H9 (cell line): ENCODE measurements at regions not wholly inside any gene's neighbourhood (a gene's known extent, or its start where the extent isn't known, plus 50 kb on each side); places are given as distances from the start of the nearest gene placed in this dataset.

Source experiments
- DNase-seq: peaks from one replicate; pipeline ENCODE4 v3.0.0-alpha.2; 2017
- H2AFZ ChIP-seq: one replicate; pipeline ENCODE4 v1.6.1; 2013; ENCODE audit warnings: mild to moderate bottlenecking, low read length, control low read depth, moderate library complexity
- H2AK5ac ChIP-seq: 2 replicates; pipeline ENCODE4 v1.6.1; 2013; ENCODE audit warnings: low read length, control low read depth, mixed read lengths; ENCODE audit not compliant: insufficient read length
- H2BK120ac ChIP-seq: one replicate; pipeline ENCODE4 v1.6.1; 2013; ENCODE audit warnings: low read depth, mild to moderate bottlenecking, low read length, control low read depth, inconsistent platforms; ENCODE audit not compliant: poor library complexity, severe bottlenecking
- H2BK12ac ChIP-seq: 2 replicates; pipeline ENCODE4 v1.6.1; 2013; ENCODE audit warnings: low read length, control low read depth, mixed read lengths, low read depth; ENCODE audit not compliant: insufficient read length
- H2BK15ac ChIP-seq: 2 replicates; pipeline ENCODE4 v1.6.1; 2013; ENCODE audit warnings: low read depth, low read length, control low read depth
- H2BK20ac ChIP-seq: one replicate; pipeline ENCODE4 v1.6.1; 2013; ENCODE audit warnings: low read depth, mild to moderate bottlenecking, low read length, control low read depth, inconsistent platforms; ENCODE audit not compliant: poor library complexity, severe bottlenecking
- H2BK5ac ChIP-seq: 2 replicates; pipeline ENCODE4 v1.6.1; 2013; ENCODE audit warnings: low read length, control low read depth, mixed read lengths; ENCODE audit not compliant: insufficient read length
- H3K14ac ChIP-seq: 2 replicates; pipeline ENCODE4 v1.6.1; 2013; ENCODE audit warnings: low read length, control low read depth; ENCODE audit not compliant: insufficient read depth
- H3K18ac ChIP-seq: 2 replicates; pipeline ENCODE4 v1.6.1; 2013; ENCODE audit warnings: low read depth, mild to moderate bottlenecking, mixed read lengths, low read length, control low read depth; ENCODE audit not compliant: insufficient read length
- H3K23ac ChIP-seq: 2 replicates; pipeline ENCODE4 v1.6.1; 2013; ENCODE audit warnings: low read length, control low read depth, mixed read lengths, low read depth; ENCODE audit not compliant: insufficient read length
- H3K23me2 ChIP-seq: 2 replicates; pipeline ENCODE4 v1.6.1; 2013; ENCODE audit warnings: low read depth, mild to moderate bottlenecking, mixed read lengths, low read length, control low read depth; ENCODE audit not compliant: insufficient read length, poor library complexity, severe bottlenecking
- H3K27ac ChIP-seq: 2 replicates; pipeline ENCODE4 v1.5.1; 2013; ENCODE audit warnings: low read length, control low read depth, mixed read lengths, low read depth; ENCODE audit not compliant: insufficient read length
- H3K27me3 ChIP-seq: 2 replicates; pipeline ENCODE4 v1.6.1; 2013; ENCODE audit warnings: low read length, control low read depth, inconsistent platforms; ENCODE audit not compliant: insufficient read depth
- H3K4ac ChIP-seq: 2 replicates; pipeline ENCODE4 v1.6.1; 2013; ENCODE audit warnings: low read depth, mild to moderate bottlenecking, control low read depth, inconsistent platforms, low read length, moderate library complexity
- H3K4me1 ChIP-seq: 2 replicates; pipeline ENCODE4 v1.6.1; 2013; ENCODE audit warnings: low read length, control low read depth, inconsistent platforms; ENCODE audit not compliant: insufficient read depth
- H3K4me2 ChIP-seq: 2 replicates; pipeline ENCODE4 v1.6.1; 2013; ENCODE audit warnings: low read length, control low read depth, mixed read lengths; ENCODE audit not compliant: insufficient read length, insufficient read depth
- H3K56ac ChIP-seq: 2 replicates; pipeline ENCODE4 v1.6.1; 2013; ENCODE audit warnings: low read depth, mild to moderate bottlenecking, mixed read lengths, low read length, control low read depth; ENCODE audit not compliant: insufficient read length
- H3K79me1 ChIP-seq: 2 replicates; pipeline ENCODE4 v1.6.1; 2013; ENCODE audit warnings: low read depth, mild to moderate bottlenecking, moderate library complexity, low read length, control low read depth, inconsistent platforms; ENCODE audit not compliant: insufficient read depth, poor library complexity, severe bottlenecking
- H3K79me2 ChIP-seq: 2 replicates; pipeline ENCODE4 v1.6.1; 2013; ENCODE audit warnings: low read length, control low read depth, inconsistent platforms; ENCODE audit not compliant: insufficient read depth
- H3K9ac ChIP-seq: 2 replicates; pipeline ENCODE4 v1.6.1; 2013; ENCODE audit warnings: low read length, control low read depth, mixed read lengths; ENCODE audit not compliant: insufficient read length; ENCODE audit errors: extremely low read depth
- H3K9me3 ChIP-seq: one replicate; pipeline ENCODE4 v1.6.1; 2013; ENCODE audit warnings: low read depth, low read length, inconsistent platforms; ENCODE audit not compliant: control insufficient read depth
- H3T11ph ChIP-seq: one replicate; pipeline ENCODE4 v1.6.1; 2013; ENCODE audit warnings: mild to moderate bottlenecking, low read length, control low read depth, inconsistent platforms
- H4K20me1 ChIP-seq: one replicate; pipeline ENCODE4 v1.6.1; 2013; ENCODE audit not compliant: control insufficient read depth, insufficient read length, insufficient read depth
- H4K5ac ChIP-seq: 2 replicates; pipeline ENCODE4 v1.6.1; 2013; ENCODE audit warnings: low read depth, mild to moderate bottlenecking, mixed read lengths, low read length, control low read depth; ENCODE audit not compliant: insufficient read length
- H4K8ac ChIP-seq: replicated peaks from 2 replicates; pipeline ENCODE4 v1.6.1; 2013; ENCODE audit warnings: low read length, control low read depth, mixed read lengths, low read depth; ENCODE audit not compliant: insufficient read length
- H4K91ac ChIP-seq: 2 replicates; pipeline ENCODE4 v1.6.1; 2013; ENCODE audit warnings: low read depth, mild to moderate bottlenecking, moderate library complexity, mixed read lengths, low read length, control low read depth; ENCODE audit not compliant: insufficient read length
- H3K27ac Mint-ChIP-seq, 3 experiments: 2 replicates in 2 of 3; 3 replicates in 1 of 3; pipeline ENCODE4 v1.8.0; 2020 to 2021; ENCODE audit warnings: mixed read lengths in 3 of 3, mild to moderate bottlenecking in 1 of 3, moderate library complexity in 1 of 3
- H3K27me3 Mint-ChIP-seq: 2 replicates; pipeline ENCODE4 v1.8.0; 2021; ENCODE audit warnings: low read depth, mild to moderate bottlenecking, moderate library complexity, mixed read lengths
- H3K36me3 Mint-ChIP-seq, 3 experiments: 2 replicates in 2 of 3; 3 replicates in 1 of 3; pipeline ENCODE4 v1.8.0; 2020 to 2021; ENCODE audit warnings: low read depth in 3 of 3, mixed read lengths in 3 of 3; ENCODE audit not compliant: insufficient read depth in 1 of 3
- H3K4me1 Mint-ChIP-seq, 2 experiments: 2 replicates each; pipeline ENCODE4 v1.8.0; 2020; ENCODE audit warnings: mixed read lengths in 2 of 2
- H3K4me3 Mint-ChIP-seq, 2 experiments: 2 replicates in 1 of 2; 3 replicates in 1 of 2; pipeline ENCODE4 v1.8.0; 2020 to 2021; ENCODE audit warnings: mild to moderate bottlenecking in 2 of 2, mixed read lengths in 2 of 2, moderate library complexity in 1 of 2
- H3K9me3 Mint-ChIP-seq, 2 experiments: 2 replicates in 1 of 2; 3 replicates in 1 of 2; pipeline ENCODE4 v1.8.0; 2020; ENCODE audit warnings: mild to moderate bottlenecking in 2 of 2, mixed read lengths in 2 of 2, moderate library complexity in 1 of 2
- TF ChIP-seq, protein P1 (sequence below): fragments of 200-600 bp; sonication (generic); conservative IDR thresholded peaks from 3 replicates; pipeline ENCODE4 v1.8.0; 2021; ENCODE audit warnings: antibody characterized with exemption, mild to moderate bottlenecking

DNA sequence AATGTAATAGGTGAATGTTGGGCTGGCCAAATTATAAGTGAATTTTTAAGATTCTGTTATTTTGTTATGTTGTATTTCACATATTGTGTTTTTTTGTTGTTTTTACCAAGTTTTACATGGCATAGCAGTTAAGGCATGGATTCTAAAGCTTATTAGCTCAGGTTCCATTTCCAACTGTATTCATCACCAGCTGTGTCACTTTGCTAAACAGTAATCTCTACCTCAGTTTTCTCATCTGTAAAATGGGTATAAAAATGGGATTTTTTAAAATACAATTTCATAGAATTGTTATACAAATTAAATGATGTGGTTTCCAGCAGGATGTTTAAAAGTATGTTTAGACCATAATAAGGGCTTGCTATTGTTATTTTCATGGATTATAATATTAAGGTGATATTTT lies 512.2 kb downstream of the SLC16A7 start:
- Histone ChIP-seq H3K79me1 (no peaks in the 10 kb centered on the region), H3K4ac (no peak overlapping the region), H3K23ac (no peak overlapping the region), H2BK5ac (no peak overlapping the region), H3K27ac (no peak overlapping the region), H2AK5ac (no peak overlapping the region), H4K20me1 (no peaks in the 10 kb centered on the region), H3K79me2 (no peaks in the 10 kb centered on the region), H2BK12ac (no peak overlapping the region), H3K23me2 (no peaks in the 10 kb centered on the region), H3K14ac (no peak overlapping the region), H4K5ac (no peak overlapping the region), H2BK120ac (no peak overlapping the region), H2BK15ac (no peak overlapping the region), H3K4me1 (no peaks in the 10 kb centered on the region), H4K8ac (no peak overlapping the region), H3K4me2 (no peak overlapping the region), H3K27me3 (no peaks in the 10 kb centered on the region), H4K91ac (no peak overlapping the region), H3K18ac (no peak overlapping the region), H2AFZ (no peak overlapping the region), H3T11ph (no peak overlapping the region), H3K9me3 (no peaks in the 10 kb centered on the region), H3K9ac (no peak overlapping the region), H3K56ac (no peak overlapping the region), H2BK20ac (no peak overlapping the region)
- Mint-ChIP-seq H3K4me3 (no peak overlapping the region), H3K36me3 (no peaks in the 10 kb centered on the region), H3K27me3 (no peaks in the 10 kb centered on the region), H3K27ac (no peak overlapping the region), H3K4me1 (no peaks in the 10 kb centered on the region), H3K9me3 (no peaks in the 10 kb centered on the region)
- TF ChIP-seq, protein P1, sequence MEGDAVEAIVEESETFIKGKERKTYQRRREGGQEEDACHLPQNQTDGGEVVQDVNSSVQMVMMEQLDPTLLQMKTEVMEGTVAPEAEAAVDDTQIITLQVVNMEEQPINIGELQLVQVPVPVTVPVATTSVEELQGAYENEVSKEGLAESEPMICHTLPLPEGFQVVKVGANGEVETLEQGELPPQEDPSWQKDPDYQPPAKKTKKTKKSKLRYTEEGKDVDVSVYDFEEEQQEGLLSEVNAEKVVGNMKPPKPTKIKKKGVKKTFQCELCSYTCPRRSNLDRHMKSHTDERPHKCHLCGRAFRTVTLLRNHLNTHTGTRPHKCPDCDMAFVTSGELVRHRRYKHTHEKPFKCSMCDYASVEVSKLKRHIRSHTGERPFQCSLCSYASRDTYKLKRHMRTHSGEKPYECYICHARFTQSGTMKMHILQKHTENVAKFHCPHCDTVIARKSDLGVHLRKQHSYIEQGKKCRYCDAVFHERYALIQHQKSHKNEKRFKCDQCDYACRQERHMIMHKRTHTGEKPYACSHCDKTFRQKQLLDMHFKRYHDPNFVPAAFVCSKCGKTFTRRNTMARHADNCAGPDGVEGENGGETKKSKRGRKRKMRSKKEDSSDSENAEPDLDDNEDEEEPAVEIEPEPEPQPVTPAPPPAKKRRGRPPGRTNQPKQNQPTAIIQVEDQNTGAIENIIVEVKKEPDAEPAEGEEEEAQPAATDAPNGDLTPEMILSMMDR, result no peak
- no peak for DNase-seq
